GM21367 (cell line): ENCODE measurements at regions not wholly inside any gene's neighbourhood (a gene's known extent, or its start where the extent isn't known, plus 50 kb on each side); places are given as distances from the start of the nearest gene placed in this dataset.

Experiments used
- ATAC-seq: cut with Tn5 transposase; IDR thresholded peaks from one replicate; pipeline ENCODE4 v1.9.1; 2021; ENCODE audit not compliant: unreplicated experiment

DNA sequence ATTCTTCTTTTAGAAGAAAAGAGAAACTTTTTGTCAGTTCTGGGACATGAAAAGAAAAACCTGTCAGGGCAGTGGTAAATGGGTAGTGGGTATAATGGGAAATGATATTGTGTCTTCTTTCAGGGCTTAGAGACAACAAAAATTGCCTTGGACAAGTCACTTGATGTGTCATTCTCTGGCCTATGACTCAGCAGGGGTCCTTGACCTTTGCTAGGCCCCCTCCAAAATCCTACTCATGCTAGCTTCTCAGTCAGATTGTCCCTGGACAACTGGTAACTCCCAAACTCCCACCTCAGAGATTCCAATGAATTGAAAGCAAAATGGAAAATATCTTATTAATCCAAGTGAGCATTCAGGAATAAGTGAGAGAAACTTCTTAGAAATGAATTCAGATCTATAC lies 258.8 kb upstream of the SPRY2 start:
- ATAC-seq = no peak

DNA sequence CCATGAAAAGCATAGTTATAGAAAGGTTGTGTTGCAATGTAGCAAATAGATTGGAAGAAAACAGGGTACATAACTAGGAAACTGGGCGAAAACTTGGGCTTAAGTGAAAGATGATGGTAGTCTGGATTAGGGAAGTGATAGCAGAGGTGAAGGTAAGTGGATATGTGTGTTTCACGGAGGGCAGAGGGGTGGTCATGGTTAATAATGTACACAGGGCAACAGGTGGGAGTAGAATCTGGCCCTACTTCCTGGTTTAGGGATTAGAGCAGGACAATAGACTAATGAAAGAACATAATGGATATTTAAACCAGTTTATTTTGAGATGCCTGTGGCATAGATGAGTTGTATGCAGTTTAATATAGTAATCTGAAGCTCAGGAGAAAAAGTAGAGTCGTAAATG lies 257.3 kb upstream of the SPRY2 start:
- ATAC-seq = no peak

DNA sequence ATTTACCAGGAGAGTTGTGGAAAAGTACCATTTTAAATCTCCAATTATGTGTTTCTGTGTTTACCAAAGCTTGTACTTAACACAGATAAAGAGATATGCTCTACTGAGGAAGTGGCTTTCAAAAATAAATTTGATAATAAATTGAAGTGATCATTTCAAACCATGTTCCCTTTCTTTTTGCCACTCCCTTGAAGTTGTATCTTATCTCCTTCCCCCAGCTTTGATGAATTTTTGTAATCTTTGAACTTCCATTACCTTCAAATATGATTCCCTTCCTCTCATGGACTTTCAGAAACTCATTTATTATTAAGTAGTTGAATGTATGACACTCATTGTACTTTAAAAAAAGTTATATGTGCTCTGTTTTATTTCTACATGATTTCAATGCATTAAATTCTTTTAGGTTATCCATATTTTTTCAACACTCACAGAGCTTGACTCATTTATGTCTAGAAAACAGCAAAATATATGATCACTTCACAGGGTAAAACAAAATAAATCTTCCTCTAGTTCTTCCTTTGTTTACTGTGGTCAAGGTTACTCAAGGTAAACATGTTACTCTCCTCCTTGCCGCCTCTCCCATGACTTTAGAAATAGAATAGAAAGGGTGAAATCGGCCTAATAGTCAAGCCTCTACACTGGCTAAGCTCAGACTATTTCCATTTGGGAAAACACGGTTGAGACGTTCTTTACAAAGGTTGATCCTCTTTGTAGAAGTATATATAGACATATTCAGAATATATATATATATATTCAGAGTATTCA lies 251.2 kb upstream of the SPRY2 start:
- no peak for ATAC-seq

DNA sequence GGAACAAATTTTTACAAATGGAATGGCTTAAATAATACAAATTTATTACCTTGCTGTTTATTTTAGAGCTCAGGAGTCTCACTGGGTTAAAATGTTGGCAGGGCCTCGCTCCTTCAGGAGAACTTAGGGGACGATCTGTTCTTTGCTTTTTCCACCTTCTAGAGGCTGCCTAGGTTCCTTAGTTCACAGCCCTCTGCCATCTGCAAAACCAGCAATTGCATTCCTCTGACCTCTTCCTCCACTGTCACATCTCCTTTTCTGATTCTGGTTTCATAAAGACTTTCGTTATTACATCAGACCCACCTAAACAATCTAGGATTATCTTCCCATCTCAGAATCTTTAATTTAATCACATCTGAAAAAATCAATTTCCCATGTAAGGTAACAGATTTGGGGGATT lies 249.6 kb upstream of the SPRY2 start:
- ATAC-seq = no peak

DNA sequence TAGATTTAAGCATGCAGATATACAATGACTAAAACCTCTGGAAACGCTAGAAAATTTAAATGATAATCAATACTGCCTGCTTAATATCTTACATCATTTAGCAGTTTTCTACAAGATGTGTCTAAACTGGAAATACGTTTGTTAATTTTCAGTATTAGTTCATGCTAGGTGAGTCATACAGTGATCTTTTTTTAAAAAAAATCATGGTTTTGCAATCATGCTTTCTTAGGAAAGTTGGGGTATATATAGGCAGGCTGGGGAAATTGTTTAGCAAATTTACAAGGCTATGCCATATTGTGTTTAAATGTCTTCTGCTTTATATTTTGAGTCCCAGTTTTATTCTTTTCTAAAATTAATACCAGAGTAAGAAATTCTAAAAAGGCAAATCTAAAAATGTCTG lies 245.4 kb upstream of the SPRY2 start:
- no peak for ATAC-seq

DNA sequence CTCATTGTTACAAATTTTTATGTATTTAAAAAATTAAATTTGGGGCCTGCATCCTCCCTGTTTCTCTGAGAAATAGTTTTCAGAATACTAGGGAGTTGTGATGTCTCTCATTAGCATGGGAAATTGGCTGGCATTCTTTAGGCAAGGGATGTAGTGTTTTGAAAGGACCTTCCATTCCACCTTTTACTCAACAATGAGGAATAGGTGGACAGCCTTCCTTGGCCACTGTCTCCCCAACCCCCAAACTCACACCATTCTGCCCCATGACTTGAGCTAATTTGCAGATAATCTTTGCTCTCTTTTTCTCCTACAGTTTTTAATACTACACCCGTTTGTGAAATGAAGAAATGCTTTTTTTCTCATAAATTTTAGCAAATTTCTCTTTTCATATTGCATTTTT lies 244.6 kb upstream of the SPRY2 start:
- no peak for ATAC-seq

DNA sequence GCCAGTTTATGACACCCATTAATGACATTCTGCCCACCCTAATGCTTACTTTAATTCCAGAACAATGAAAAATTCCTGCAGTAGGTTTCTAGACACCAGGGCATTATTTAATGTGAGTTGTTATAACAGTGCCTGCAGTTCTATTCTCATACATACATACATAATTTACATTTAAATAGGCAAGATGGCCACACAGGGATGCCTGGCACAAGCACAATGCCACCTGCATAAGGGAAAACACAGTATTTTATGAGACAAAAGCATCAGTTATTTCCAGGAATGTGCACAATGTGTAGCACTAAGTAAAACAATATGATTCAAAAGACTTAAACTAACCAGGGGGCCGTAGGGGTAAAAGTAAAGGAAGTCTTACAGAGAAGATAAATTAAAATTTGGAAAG lies 243.9 kb upstream of the SPRY2 start:
- no peak for ATAC-seq

DNA sequence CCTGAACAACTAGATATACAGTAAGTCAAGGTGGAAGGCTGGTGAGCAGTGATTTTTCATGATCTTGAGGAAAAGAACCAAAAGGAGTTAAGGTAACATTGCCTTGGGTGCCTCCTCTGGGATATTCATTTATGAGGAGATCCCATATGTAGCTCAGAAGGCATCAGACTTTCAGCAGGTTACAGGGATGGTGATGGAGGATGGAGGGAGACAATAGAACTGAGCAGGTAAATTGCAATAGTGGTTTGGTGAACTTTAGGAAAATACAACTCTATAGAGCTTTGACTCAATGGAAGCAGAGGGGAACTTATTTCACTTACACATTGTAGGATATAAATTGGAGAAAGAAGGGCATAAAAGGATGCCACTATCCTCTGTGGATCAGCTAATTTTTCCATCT lies 243.4 kb upstream of the SPRY2 start:
- no peak for ATAC-seq

DNA sequence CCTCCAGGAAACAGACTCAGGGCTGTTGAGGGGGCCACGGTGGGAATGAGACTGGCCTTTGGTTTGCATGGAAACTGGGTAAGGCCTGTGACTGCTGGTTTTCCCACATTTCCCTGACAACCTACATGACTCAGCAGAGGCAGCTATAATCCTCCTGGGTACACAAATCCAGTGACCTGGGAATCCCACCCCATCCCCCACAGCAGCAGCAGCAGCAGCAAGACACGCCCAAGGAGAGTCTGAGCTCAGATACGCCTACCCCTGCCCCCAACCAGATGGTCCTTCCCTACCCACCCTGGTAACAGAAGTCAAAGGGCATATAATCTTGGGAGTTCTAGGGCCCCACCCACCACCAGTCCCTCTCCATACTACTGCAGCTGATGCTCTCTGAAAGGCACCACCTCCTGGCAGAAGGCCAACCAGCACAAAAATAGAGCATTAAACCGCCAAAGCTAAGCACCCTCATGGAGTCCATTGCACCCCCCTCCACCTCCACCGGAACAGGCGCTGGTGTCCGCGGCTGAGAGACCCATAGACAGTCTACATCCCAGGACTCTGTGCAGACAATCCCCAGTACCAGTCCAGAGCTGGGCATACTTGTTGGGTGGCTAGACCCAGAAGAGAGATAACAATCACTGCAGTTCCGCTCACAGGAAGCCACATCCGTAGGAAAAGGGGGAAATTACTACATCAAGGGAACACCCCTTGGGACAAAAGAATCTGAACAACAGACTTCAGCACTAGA lies 237.2 kb upstream of the SPRY2 start:
- no peak for ATAC-seq

DNA sequence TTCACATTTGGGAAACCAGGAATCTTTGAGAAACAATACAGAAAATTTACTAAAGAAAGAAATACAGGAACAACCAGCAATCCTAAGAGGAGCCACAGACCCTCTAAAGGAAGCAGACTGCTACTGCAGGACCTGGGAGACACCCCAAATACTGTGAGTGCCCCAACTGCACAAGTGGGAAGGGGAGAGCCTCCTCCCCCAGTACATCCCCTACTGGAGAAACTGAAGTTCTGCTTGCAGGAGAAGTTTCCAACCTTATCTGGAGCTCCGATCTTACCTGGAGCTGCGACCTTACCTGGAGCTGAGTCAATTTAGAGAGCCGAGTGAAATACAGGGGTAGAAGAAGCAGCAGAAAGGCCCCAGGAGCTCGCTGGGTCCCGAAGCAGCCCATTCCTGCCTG lies 236.4 kb upstream of the SPRY2 start:
- no peak for ATAC-seq

DNA sequence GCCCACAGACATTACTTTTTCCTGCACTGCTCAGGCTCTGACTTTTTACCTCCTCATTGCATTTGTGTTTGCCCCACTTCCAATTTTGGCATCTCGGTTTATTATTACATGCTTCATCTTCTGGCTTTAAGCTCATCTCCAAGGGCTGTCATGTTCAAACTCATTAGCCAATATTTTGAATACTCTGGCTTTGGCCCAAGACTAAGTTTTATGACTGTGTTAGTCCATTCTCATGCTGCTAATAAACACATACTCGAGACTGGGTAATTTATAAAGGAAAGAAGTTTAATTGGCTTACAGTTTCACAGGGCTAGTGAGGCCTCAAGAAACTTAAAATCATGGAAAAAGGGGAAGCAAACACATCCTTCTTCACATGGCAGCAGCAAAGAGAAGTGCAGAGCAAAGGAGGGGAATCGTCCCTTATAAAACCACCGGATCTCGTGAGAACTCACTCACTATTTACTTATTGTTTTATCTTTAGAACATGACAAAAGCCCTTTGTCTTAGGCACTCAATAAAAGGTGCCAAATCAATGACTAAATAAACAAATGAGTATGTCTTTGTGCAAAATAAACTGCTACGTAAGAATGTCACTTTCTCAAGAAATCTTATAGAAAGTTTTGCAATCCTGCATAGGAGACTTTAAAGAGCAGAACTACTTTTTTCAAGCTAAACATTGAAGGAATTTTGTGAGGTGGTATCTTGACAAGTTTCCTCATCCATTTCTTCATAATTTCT lies 233.4 kb upstream of the SPRY2 start:
- no peak for ATAC-seq

DNA sequence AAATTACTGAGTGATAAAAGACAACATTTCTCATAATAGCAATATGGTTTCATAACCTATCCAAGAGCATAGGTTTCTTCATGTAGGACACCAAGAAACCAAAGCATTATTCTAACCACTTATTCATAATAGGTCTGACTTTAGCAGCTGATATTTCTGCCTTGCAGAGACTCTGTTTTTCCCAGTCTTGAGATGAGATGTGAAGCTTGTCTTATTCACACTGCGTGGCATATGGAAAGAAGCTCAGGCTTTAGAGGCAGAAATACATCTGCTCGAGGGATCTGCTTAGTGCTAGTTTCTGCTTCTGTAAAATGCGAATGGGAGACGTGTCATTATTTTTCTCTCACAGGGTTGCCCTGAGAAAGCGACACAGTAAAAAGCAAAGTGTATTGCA lies 232.0 kb upstream of the SPRY2 start:
- ATAC-seq = no peak

DNA sequence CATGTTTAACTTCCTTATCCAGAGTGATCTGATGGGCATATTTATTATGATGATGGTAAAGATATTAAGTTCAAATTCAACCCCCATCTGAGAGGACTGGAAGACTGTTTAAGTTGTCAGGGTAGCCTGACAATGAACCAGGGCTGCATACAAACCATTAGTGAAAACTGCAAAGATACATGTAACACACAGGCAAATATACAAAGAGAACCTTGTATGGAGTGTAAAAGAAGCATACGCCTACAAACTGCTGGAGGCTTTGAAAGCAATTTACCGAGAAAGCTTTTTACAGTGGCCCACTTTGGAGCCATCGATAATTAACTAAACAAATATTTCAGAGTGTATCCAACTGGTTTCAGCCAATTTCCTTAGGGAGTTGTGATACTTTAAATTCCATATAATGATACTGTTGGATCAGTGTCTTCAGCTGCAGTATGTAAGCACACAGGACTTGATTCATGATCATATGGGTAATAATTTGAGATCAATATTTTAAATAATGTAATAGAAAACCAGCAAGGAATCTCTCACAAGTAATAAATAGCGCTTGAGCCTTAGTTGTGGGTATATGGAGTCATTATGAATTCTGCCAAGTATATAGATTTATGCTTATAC lies 231.5 kb upstream of the SPRY2 start:
- ATAC-seq = no peak

DNA sequence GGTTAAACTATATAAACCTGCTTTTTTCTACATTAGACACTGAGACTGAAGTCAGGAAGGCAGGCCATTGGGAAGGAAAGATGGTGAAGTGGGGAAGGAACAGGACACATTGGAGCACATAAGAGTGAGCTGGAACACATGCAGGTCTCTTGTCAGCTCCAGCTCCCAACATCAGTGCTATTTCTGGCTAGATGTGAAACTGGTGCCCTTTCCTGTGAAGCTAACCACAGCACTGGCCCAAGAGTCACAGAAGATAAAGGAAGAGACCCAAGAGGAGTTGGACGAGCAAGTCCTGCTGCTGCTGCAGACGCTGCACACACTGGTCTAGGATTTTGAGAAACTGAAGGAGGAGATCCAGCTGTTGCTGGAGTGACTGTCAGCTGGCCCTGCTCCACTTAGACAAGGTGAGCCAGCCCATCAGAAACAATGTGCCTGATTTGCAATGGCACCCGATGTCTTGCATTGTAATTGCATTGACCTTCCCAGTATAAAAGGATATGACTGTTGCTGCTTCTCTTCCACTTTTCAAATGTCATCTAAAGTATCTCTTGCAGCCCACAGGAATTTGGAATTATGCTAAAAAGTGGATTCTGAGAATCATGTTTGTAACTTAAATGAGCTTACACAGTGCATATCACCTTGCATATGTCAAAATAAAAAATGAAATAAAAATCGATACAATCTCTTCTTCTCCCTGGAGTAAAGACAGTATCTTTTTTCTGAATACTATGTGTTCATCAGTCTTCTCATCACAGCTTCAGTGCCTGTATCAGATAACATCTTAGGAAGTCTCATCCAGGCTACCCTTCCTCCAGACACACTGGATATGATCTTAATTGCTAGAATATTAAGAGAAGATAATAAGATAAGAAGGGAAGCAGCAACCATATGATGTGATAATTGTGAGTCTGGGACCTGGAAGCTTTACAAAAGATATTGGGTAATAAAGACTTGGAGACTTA lies 230.7 kb upstream of the SPRY2 start:
- no peak for ATAC-seq

DNA sequence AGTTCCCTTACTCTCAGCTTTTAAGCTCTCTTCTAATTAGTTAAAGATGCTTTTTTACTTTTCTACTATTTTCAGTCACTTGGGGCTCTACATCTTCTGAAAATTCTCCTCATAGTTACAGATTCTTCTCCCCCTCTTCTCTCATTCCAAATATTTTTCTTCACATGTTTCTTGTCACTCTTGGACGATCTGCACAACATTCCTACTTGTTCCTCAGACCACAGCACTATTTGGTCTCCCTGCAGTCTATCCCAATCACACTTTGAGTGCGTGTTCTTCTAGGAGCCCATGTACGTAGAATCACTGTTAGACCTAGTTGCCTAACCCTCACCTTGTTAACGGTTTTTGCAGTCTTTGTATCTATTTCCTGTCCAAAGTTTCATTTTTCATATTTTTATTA lies 222.5 kb upstream of the SPRY2 start:
- no peak for ATAC-seq

DNA sequence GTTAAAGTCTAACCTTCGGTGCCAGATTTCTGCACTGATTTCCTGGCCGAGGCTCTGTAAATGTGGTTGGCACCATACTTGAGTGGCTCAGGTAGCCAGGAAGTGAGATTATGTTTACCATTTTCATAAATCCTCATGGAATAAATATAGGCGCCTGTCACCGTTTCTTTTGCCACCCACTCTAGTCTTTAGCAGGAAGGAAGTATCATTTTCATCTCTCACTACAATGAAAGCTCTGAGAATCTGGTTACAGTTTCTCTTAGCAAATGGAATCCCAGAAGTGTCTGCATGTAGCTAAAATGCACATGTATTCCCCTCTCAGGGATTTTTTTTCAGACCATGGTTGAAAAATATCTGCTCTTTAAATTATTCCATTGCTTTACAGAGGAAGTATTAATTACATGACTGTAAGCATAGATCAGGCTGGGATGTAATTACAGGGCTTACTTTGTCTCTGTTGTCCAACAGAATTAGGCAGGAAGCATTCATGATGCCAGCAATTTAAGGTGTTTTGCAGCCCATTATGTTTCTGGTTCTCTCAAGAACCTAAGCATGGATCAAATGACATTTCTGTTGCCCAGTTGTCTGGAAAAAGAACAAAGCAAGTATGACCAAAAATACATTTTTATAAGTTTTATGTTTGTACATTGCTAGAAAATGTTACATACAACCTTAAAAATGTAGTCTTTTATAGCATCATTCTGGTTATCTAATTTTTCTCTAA lies 221.7 kb upstream of the SPRY2 start:
- ATAC-seq = no peak

DNA sequence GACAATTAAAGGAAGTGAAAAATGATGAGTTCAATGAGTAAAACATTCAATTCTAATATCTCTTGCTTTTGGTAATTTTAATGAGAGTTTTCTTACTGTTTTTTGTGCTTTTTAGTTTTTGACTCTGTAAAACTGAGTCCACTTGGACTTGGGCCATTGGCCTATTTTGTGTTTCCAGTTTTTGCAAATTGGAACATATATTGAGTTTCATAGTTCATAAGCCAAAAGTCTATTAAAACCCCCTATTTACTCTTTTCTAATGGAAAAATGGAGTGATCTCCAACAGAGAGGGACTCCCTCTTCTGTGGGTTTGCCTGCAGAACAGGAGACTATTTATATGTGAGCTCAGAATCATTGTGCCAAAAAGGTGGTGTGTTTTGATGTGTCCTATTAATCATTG lies 219.7 kb upstream of the SPRY2 start:
- no peak for ATAC-seq

DNA sequence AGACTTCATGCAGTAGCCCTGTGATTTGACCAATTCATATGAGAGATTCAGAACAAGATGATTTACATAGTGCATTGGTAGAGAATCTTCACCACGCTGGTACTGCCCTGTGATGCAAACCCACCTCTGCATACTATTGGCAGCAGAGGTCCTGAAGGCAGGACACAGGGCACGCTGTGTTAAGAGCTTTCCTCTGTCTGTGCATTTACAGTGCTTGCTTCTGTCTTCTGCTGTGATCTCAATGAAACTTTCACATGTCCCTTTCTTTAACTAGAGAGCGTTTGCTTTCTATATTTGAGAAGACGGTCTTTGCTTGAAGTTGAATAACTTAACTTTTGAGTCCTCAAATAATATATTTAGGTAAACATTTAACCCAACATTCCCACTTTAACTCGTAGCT lies 219.0 kb upstream of the SPRY2 start:
- ATAC-seq = no peak

DNA sequence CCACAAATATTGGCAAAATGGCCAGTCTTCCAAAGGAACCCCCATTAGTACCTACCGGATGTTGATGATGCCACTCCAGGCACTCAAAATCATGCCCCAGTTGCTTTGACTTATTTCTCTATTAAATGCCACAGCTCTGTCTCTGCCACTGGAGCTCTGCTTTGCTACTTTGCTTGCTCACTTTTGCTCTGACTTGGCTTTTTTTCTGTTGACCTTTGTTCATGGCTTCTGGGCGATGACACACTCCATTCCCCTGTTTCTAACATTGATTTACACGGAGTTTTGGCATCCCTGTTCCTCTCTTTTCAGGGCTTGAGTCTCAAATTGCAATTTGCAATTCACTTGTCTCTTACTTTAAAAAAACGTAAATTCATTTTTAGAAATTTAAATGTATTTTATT lies 217.1 kb upstream of the SPRY2 start:
- no peak for ATAC-seq
